K562 (cell line): ENCODE measurements at regions not wholly inside any gene's neighbourhood (a gene's known extent, or its start where the extent isn't known, plus 50 kb on each side); places are given as distances from the start of the nearest gene placed in this dataset.

Experiments
- ADNP ChIP-seq: fragments of 200-800 bp; sonication (Bioruptor generic); IDR thresholded peaks from 2 replicates; pipeline ENCODE4 v1.6.1; 2016; ENCODE audit warnings: missing genetic modification characterization, missing compliant biosample characterization
- CC2D1A ChIP-seq: fragments of 450-650 bp; IDR thresholded peaks from 2 replicates; pipeline ENCODE4 v1.6.1; 2017; ENCODE audit warnings: mild to moderate bottlenecking
- EZH2 ChIP-seq: IDR thresholded peaks from 2 replicates; pipeline ENCODE4 v1.6.1; 2012; ENCODE audit warnings: low read depth, mild to moderate bottlenecking, inconsistent platforms, low read length, borderline replicate concordance
- TAF1 ChIP-seq: IDR thresholded peaks from 2 replicates; pipeline ENCODE4 v1.6.1; 2011; ENCODE audit warnings: mild to moderate bottlenecking, low read length, moderate library complexity; ENCODE audit not compliant: insufficient read depth, control insufficient read depth, severe bottlenecking; ENCODE audit errors: extremely low read depth
- TCF7L2 ChIP-seq: fragments of 150-350 bp; IDR thresholded peaks from 2 replicates; pipeline ENCODE4 v1.6.1; 2016; ENCODE audit warnings: low read depth, mild to moderate bottlenecking, low read length, moderate library complexity
- TRIM28 ChIP-seq: fragments of 450-650 bp; IDR thresholded peaks from 2 replicates; pipeline ENCODE4 v1.6.1; 2017
- ZNF354B ChIP-seq: fragments of 250-450 bp; sonication (Bioruptor Pico); IDR thresholded peaks from 2 replicates; pipeline ENCODE4 v1.4.0; 2020
- TF ChIP-seq, protein P1 (sequence below): sonication (generic); formaldehyde crosslinking; IDR thresholded peaks from 2 replicates; pipeline ENCODE4 v1.5.0; 2020; ENCODE audit warnings: missing genetic modification reagents
- TF ChIP-seq, protein P2 (sequence below), 2 experiments: fragments of 450-650 bp; formaldehyde crosslinking in 1 of 2; IDR thresholded peaks; 2 replicates each; pipeline versions ENCODE4 v1.4.0 to v1.6.1; 2014 to 2020; ENCODE audit warnings: mild to moderate bottlenecking in 2 of 2, borderline replicate concordance in 1 of 2, low read depth in 1 of 2
- TF ChIP-seq, protein P3 (sequence below), 3 experiments: IDR thresholded peaks in 2 of 3; conservative IDR thresholded peaks in 1 of 3; 2 replicates each; pipeline ENCODE4 v1.5.1; 2011 to 2012; ENCODE audit warnings: low read length in 3 of 3, mild to moderate bottlenecking in 3 of 3, control low read depth in 2 of 3, improper control_type of control experiment in 1 of 3, inconsistent platforms in 1 of 3, low read depth in 1 of 3, mixed read lengths in 1 of 3, moderate library complexity in 1 of 3; ENCODE audit not compliant: insufficient read depth in 2 of 3

DNA sequence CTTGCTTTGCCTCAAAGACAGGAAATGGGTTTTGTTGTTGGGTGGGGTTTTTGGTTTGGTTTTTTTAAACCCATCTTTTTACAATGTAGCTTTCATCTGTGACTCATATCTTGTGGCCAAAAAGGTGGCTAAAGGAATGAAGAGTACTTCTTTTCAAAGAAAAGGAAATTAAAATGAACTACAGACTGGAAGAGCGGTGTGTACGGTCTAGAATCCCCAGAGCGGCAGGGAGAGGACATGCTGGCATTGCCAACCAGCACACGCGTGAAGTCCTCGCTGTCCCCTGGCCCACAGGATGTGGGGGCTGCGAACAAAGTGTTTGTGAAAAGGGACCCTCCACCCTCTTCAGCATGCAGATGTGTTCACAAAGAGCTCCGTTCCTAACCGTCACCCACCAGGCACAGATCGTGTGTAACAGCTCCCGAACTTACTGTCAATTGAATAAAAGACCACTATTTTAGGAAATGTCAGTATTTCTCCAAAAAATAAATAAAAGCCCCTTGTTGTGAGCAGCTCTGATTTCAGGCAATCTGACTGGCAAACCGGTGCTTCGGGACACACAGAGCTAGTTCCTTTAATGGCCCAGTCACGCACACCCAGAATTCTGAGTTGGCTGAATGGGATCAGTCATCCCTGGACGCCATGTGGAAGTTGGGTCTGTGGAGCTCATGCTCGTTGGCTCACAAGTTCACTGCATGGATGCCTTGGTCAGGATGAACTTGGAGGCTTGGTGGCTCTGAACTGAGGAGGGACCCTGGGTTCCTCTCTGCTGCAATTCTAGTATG is 602.9 kb downstream of the NPHP4 start:
- TF ChIP-seq, protein P1, sequence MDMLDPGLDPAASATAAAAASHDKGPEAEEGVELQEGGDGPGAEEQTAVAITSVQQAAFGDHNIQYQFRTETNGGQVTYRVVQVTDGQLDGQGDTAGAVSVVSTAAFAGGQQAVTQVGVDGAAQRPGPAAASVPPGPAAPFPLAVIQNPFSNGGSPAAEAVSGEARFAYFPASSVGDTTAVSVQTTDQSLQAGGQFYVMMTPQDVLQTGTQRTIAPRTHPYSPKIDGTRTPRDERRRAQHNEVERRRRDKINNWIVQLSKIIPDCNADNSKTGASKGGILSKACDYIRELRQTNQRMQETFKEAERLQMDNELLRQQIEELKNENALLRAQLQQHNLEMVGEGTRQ (CRISPR knock-in tag): no peak
- no peak for TF ChIP-seq CC2D1A
- TF ChIP-seq, protein P2, sequence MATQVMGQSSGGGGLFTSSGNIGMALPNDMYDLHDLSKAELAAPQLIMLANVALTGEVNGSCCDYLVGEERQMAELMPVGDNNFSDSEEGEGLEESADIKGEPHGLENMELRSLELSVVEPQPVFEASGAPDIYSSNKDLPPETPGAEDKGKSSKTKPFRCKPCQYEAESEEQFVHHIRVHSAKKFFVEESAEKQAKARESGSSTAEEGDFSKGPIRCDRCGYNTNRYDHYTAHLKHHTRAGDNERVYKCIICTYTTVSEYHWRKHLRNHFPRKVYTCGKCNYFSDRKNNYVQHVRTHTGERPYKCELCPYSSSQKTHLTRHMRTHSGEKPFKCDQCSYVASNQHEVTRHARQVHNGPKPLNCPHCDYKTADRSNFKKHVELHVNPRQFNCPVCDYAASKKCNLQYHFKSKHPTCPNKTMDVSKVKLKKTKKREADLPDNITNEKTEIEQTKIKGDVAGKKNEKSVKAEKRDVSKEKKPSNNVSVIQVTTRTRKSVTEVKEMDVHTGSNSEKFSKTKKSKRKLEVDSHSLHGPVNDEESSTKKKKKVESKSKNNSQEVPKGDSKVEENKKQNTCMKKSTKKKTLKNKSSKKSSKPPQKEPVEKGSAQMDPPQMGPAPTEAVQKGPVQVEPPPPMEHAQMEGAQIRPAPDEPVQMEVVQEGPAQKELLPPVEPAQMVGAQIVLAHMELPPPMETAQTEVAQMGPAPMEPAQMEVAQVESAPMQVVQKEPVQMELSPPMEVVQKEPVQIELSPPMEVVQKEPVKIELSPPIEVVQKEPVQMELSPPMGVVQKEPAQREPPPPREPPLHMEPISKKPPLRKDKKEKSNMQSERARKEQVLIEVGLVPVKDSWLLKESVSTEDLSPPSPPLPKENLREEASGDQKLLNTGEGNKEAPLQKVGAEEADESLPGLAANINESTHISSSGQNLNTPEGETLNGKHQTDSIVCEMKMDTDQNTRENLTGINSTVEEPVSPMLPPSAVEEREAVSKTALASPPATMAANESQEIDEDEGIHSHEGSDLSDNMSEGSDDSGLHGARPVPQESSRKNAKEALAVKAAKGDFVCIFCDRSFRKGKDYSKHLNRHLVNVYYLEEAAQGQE (IDR thresholded peaks at IDR 0.05; ENCODE audit: borderline replicate concordance): no peak
- TF ChIP-seq, protein P2 (CRISPR knock-in tag; IDR thresholded peaks at IDR 0.05; ENCODE audit: low read depth): no peak
- TF ChIP-seq EZH2: no peak
- TF ChIP-seq, protein P3, sequence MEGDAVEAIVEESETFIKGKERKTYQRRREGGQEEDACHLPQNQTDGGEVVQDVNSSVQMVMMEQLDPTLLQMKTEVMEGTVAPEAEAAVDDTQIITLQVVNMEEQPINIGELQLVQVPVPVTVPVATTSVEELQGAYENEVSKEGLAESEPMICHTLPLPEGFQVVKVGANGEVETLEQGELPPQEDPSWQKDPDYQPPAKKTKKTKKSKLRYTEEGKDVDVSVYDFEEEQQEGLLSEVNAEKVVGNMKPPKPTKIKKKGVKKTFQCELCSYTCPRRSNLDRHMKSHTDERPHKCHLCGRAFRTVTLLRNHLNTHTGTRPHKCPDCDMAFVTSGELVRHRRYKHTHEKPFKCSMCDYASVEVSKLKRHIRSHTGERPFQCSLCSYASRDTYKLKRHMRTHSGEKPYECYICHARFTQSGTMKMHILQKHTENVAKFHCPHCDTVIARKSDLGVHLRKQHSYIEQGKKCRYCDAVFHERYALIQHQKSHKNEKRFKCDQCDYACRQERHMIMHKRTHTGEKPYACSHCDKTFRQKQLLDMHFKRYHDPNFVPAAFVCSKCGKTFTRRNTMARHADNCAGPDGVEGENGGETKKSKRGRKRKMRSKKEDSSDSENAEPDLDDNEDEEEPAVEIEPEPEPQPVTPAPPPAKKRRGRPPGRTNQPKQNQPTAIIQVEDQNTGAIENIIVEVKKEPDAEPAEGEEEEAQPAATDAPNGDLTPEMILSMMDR (IDR thresholded peaks at IDR 0.05 in 2 of 3, conservative IDR thresholded peaks at IDR 0.05 in 1 of 3; ENCODE audit: insufficient read depth in 2 of 3, low read depth in 1 of 3, low read length in 3 of 3): no peak
- no peak for TF ChIP-seq ZNF354B (CRISPR knock-in tag)
- no peak for TF ChIP-seq TCF7L2
- no peak for TF ChIP-seq ADNP (tag)
- TF ChIP-seq TAF1: no peak
- no peak for TF ChIP-seq TRIM28
